ENCODE measurements at regions not wholly inside any gene's neighbourhood (a gene's known extent, or its start where the extent isn't known, plus 50 kb on each side); places are given as distances from the start of the nearest gene placed in this dataset.

DNA sequence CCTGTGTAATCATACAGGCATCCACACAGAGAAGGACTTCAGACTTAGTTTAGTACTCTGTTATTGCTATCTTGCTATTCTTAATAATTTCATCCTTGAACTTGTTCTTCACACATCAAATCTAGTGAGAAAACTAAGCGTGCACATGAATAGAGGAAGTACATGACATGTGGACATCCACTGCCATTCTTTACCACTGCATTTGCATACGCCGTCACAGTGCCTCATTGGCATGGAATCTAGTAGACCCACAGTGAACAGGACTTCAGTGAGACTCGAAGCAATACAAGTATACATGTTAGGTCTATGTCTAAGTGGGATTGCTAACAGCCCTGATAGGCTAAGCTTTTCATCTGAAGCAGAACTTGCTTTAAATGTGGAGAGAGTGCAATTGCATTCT lies 592.1 kb downstream of the TLE4 start:
- FAIRE-seq (peak; percentile 89), DNase-seq (ENCODE audit: insufficient read length, low spot score) (no peak)
- TF ChIP-seq POLR2A (IDR thresholded peaks at IDR 0.05; ENCODE audit: low read depth, low read length), result no peak

DNA sequence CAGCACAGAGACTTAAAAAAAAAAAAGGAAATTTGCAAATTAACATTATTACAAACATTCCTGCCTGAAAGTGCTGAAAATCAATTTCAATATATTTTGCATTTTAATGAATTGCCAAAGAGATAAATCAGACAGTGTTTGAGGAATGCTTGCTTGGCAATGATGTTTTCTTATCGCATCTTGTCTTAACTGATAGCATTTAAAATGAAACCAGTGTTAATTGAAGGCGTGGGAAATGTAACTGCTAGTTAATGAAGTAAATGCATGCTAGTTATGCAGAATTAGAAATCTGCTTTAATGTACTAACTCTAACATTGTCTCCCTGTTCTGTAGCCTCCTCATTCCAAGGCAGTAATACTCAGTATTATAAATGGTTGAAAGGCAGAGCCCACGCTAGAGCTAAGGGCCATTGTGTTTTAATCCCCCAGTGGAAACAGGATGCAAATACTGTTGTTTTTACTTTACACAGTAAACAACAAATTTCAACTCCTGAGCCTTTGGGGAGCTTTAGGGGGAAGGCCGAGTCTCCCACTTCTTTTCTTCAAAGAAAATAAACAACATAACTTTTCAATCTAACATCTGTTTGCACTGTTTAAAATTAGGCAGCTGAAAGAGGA lies 586.9 kb downstream of the TLE4 start:
- TF ChIP-seq POLR2A (IDR thresholded peaks at IDR 0.05; ENCODE audit: low read depth, low read length), result no peak
- FAIRE-seq (peak; percentile 89), DNase-seq (ENCODE audit: insufficient read length, low spot score) (no peak)

DNA sequence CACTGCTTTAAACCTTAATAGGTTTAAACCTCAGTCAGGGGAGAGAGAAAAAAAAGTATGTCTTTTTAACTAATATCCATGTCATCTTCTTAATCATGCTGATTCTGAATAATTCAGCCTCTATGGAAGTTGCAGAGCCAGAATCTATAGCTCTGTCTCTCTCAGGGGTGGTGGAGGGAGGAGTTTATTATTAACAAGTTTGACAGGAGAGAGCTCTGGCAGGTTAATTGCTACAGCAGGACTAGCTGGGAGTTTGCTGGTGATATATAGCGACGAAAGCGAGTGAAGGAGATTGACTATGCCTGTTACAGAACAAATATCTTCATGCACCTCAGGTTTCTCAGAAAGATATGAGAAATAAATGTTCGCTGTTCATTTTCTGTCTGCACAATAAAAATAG lies 586.4 kb downstream of the TLE4 start:
- FAIRE-seq (no peak), DNase-seq (ENCODE audit: insufficient read length, low spot score) (no peak)
- no peak for TF ChIP-seq POLR2A (IDR thresholded peaks at IDR 0.05; ENCODE audit: low read depth, low read length)

DNA sequence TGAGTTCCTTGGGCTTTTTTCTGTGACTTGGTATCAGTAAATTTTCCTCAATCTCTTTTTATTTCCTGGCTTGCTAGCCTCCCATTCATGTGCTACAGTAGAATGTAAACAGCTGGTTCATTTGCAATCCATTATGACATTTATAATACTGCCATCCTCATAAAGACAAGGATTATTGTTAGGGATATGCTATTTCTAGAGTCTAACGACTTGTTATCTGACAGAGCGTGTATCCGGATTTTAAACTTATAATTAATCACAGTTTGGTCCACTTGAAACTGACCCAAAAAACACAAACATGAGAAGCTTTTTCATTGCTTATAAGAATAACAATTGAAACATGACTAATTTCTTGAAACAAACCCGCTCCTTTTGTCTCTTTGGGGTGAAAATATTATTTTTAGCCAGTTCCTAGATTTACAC lies 585.8 kb downstream of the TLE4 start:
- no peak for TF ChIP-seq POLR2A (IDR thresholded peaks at IDR 0.05; ENCODE audit: low read depth, low read length)
- FAIRE-seq, result peak; percentile 53
- DNase-seq (ENCODE audit: insufficient read length, low spot score), result no peak

DNA sequence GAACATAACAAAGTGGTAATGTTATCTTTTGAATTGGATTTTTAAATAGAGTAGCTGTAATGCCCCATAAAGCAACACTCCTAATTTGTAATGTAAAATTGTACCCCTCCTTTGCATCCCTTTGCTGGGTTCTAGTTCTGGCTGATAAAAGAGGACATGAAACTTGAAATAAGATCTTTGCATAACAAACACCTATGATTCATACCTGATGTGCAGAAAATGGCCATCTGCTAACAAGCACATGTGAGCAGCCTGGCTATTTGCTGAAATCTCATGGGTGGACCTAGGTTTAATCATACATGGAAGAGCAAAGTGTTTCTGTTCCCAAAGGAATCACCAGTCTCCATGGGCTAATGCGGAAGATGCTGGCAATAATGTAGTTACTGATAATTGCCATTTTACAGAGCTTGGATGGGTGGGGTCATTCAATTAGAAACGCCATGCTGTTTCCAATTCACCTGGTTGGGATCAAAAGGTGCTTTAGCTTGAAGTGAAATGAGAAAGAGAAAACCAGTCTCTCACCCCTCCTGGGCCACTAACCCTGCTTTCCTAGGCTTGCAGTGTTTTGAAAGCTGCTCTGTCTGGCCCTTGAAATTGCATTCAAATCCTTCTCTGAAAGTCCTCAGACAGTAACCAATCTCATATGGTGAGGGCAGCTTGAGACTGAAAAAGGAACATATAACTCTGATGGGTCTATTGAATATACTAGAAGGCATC lies 585.1 kb downstream of the TLE4 start:
- DNase-seq (ENCODE audit: insufficient read length, low spot score) (no peak), FAIRE-seq (peak; percentile 80)
- TF ChIP-seq POLR2A (IDR thresholded peaks at IDR 0.05; ENCODE audit: low read depth, low read length), result no peak

DNA sequence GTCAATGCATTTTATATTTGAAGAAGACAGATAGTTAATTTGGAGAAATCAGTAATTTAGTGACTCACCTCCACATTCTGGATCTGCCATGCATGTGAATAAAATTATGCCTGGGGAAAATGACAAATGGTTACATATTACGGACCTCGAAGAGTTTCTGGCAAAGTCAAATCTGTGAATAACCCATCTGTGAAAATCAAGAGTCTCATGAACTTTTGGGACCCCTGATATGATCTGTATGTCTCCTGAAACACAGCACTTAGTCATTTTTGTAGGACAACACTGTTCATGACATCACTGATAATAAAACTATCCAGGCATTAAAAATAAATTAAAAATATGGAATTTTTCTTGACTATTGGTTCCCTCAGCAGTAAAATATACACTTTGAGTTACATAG lies 584.5 kb downstream of the TLE4 start:
- DNase-seq (ENCODE audit: insufficient read length, low spot score) (no peak), FAIRE-seq (peak; percentile 72)
- no peak for TF ChIP-seq POLR2A (IDR thresholded peaks at IDR 0.05; ENCODE audit: low read depth, low read length)

DNA sequence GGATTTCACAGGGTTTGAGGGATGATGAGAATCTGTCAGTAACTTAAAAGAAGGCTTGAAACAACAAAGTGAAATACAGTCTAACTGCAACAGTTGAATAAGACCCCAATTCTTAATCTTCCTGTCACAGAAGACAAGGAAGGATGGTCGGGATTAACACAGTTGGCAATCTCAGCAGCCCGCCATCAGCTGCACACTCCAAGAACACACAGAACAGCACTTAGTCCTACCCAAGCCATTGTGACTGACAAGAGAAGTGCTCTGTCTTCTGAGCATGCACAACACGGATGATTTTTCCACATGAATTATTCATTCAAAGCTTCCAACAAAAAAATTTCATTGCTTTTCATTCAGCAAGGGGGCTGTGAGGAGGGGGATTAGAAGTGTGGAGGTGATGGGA lies 576.1 kb downstream of the TLE4 start:
- TF ChIP-seq POLR2A (IDR thresholded peaks at IDR 0.05; ENCODE audit: low read depth, low read length), result no peak
- no peak for DNase-seq (ENCODE audit: insufficient read length, low spot score)
- no peak for FAIRE-seq

DNA sequence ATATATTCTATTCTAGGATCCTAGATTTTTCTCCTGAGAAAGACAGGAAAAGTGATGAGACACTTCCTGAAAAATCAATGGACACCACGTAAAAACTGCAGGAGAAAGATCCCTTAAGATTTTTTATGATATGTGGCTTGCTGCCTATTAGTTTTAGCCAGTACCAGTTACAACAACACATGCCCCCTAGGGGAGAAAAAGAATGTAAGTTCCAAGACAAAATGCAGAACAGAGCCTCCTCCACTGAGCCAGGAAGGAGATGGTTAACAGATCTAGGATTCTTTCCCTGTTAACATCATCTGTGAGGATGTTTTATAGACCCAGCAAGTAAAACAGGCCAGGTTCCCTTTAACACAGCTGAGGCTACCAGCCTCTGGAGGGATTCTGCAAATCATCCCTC lies 574.7 kb downstream of the TLE4 start:
- no peak for TF ChIP-seq POLR2A (IDR thresholded peaks at IDR 0.05; ENCODE audit: low read depth, low read length)
- DNase-seq (ENCODE audit: insufficient read length, low spot score) (no peak), FAIRE-seq (peak; percentile 89)

DNA sequence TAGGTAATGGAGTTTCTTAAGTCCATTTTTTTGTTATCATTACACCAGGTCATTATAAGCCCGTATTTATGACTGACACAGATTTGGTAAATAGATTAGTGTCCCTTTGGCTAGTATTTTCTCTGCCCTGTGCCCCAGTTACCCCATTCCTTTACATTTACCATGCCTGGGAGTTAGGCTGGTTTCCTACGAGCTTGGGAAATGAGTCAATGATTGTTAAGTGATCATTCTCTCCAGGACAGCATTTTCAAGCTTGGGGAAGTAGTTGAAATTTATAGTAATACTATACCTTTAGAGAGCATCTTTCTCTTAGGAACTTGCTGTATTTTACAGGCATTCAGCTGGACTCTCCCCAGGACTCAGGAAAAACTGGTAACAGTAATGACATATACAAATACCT lies 573.1 kb downstream of the TLE4 start:
- DNase-seq (ENCODE audit: insufficient read length, low spot score) (no peak), FAIRE-seq (peak; percentile 87)
- TF ChIP-seq POLR2A (IDR thresholded peaks at IDR 0.05; ENCODE audit: low read depth, low read length), result no peak

DNA sequence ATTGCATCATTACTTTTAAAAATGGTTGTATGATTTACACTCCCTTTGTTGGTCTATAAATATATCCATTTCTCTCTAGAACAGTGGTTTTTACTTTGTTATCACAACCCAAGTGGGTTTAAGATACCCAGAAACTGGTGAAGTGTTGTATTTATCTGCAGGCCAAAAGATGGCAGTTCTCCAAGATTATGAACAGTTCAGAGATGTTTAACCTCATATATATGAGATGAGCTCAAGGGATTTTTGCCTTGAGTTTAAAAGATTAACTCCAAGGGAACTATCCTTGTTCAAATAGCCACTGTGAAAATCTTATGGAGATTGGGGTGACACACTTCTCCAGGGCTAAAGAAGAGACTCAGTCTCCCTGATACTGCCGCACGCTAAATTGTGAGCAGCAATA lies 572.6 kb downstream of the TLE4 start:
- TF ChIP-seq POLR2A (IDR thresholded peaks at IDR 0.05; ENCODE audit: low read depth, low read length), result no peak
- FAIRE-seq (no peak), DNase-seq (ENCODE audit: insufficient read length, low spot score) (no peak)

DNA sequence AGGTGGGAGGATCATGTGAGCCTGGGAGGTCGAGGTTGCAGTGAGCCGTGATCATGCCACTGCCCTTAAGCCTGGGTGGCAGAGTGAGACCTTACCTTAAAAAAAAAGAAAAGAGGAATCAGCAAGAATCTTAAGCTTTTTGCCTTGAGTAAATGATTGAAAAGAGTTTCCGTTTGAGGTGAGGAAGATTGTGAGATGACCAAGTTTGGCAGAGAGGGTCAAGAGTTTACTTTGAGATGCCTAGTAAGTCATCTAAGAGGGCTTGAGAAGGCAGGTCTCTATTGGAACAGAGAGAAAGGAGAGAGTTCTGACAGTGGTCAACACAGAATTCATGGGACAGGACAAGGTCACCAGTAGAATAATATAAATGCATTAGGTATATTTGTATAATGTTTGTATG lies 572.1 kb downstream of the TLE4 start:
- TF ChIP-seq POLR2A (IDR thresholded peaks at IDR 0.05; ENCODE audit: low read depth, low read length), result no peak
- no peak for FAIRE-seq
- DNase-seq (ENCODE audit: insufficient read length, low spot score), result no peak

DNA sequence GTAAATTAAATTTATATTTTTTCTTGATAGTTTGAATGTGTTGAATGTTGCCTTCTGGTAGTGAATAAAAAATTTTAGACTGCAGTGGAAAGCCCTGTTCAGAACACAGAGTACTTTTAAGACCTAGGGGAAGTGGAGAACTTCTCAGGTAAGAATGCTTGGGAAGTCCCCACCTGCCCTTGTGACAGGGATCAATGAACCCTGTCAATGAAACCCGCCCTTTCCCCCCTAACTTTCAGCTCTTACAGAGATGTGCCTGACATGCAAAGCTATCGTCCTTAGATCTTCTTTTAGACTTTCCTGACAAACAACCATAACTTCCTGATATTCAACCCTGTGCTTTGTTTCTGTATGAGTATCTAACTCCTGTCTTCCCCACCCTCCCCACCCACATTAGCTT lies 562.7 kb downstream of the TLE4 start:
- FAIRE-seq (peak; percentile 68), DNase-seq (ENCODE audit: insufficient read length, low spot score) (no peak)
- no peak for TF ChIP-seq POLR2A (IDR thresholded peaks at IDR 0.05; ENCODE audit: low read depth, low read length)

DNA sequence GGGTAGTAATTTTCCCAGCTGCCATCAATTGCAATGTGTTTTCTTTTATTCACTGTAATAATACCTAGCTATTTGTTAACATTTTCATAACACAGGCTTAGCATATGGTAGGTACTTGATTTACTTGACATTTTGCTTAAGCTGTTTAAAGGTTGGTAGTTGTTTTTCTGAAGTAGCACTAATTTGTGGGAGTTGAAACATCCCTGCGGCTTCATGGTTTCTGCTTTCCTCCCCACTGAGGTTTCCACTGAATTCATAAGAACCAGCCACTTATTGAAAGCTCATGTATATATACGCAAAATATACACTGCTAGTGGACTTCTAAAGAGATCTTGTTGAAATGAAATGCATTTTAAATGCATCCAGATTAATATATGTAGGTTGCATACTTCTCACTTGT lies 559.9 kb downstream of the TLE4 start:
- FAIRE-seq (peak; percentile 55), DNase-seq (ENCODE audit: insufficient read length, low spot score) (no peak)
- no peak for TF ChIP-seq POLR2A (IDR thresholded peaks at IDR 0.05; ENCODE audit: low read depth, low read length)

DNA sequence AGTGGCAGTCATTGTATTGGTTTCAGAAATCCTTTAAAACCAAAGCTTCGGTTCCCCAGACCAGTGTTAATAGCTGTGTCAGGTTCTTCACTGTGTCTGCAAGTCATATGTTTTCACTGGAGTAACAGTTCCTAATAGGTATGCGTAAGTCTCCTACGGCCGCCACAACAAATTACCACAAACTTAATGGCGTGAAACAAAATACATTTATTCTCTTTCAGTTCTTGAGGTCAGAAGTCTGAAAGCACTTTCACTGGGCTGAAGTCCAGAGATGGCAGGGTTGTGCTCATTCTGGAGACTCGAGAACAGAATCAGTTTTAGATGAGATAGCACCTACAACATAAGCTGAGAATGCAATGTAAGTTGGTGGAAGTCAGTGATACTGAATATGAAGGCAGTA lies 556.2 kb downstream of the TLE4 start:
- no peak for TF ChIP-seq POLR2A (IDR thresholded peaks at IDR 0.05; ENCODE audit: low read depth, low read length)
- DNase-seq (ENCODE audit: insufficient read length, low spot score) (no peak), FAIRE-seq (no peak)

DNA sequence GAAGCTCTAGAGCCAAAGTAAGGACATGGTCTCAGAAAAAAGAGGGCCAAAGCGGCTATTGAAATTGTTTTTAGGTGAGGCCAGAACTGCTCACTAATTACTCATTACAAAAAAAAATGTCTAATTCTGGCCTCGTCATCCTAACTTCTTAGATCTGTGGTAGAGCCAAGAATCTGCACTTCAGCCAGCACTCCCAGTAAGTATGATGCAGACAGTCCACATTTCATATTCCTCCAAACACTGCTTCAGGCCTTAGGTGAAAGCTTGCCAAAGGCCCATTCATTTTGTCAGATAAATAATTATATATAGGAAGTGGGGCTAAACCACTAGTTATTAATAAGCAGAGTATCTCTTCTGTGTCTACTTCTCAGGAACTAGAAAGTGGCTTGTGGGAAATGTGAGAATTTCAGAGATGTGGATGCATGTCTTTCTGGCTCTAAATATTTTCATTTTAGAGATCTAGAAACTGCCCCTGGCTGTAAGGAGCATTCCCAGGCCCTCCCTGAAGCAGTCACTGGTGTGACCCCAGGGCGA lies 554.0 kb downstream of the TLE4 start:
- no peak for FAIRE-seq
- no peak for DNase-seq (ENCODE audit: insufficient read length, low spot score)
- TF ChIP-seq POLR2A (IDR thresholded peaks at IDR 0.05; ENCODE audit: low read depth, low read length), result no peak

Data from H54 (cell line).